ENCODE measurements at regions not wholly inside any gene's neighbourhood (a gene's known extent, or its start where the extent isn't known, plus 50 kb on each side); places are given as distances from the start of the nearest gene placed in this dataset.

- no peak for DNase-seq (ENCODE audit: low spot score)
These were observed 94.5 kb upstream of the ZNF469 start for GRCh38 chr16:88288303-88288702.

- no peak for DNase-seq (ENCODE audit: low spot score)
These were observed 93.8 kb upstream of the ZNF469 start for GRCh38 chr16:88289001-88289400.

- DNase-seq (ENCODE audit: low spot score): no peak
These were observed 93.2 kb upstream of the ZNF469 start for GRCh38 chr16:88289561-88289960.

GRCh38 chr16:88289968-88290401 is 92.8 kb upstream of the ZNF469 start:
- no peak for DNase-seq (ENCODE audit: low spot score)

GRCh38 chr16:88290850-88291830 is 91.6 kb upstream of the ZNF469 start:
- DNase-seq (ENCODE audit: low spot score): no peak

- DNase-seq (ENCODE audit: low spot score): no peak
These were observed 90.5 kb upstream of the ZNF469 start for GRCh38 chr16:88292007-88292970.

- no peak for DNase-seq (ENCODE audit: low spot score)
These were observed 89.7 kb upstream of the ZNF469 start for GRCh38 chr16:88293097-88293496.

- DNase-seq (ENCODE audit: low spot score): no peak
These were observed 86.9 kb upstream of the ZNF469 start for GRCh38 chr16:88295671-88296436.

GRCh38 chr16:88296437-88297177 is 86.2 kb upstream of the ZNF469 start:
- no peak for DNase-seq (ENCODE audit: low spot score)

GRCh38 chr16:88297178-88297720 is 85.5 kb upstream of the ZNF469 start:
- DNase-seq (ENCODE audit: low spot score): no peak

- no peak for DNase-seq (ENCODE audit: low spot score)
These were observed 84.5 kb upstream of the ZNF469 start for GRCh38 chr16:88298181-88298832.

GRCh38 chr16:88298833-88299745 is 83.7 kb upstream of the ZNF469 start:
- no peak for DNase-seq (ENCODE audit: low spot score)

GRCh38 chr16:88299751-88300462 is 82.9 kb upstream of the ZNF469 start:
- no peak for DNase-seq (ENCODE audit: low spot score)

- no peak for DNase-seq (ENCODE audit: low spot score)
These were observed 82.3 kb upstream of the ZNF469 start for GRCh38 chr16:88300463-88300835.

GRCh38 chr16:88301431-88301830 is 81.3 kb upstream of the ZNF469 start:
- DNase-seq (ENCODE audit: low spot score): no peak

GRCh38 chr16:88301886-88302285 is 80.9 kb upstream of the ZNF469 start:
- DNase-seq (ENCODE audit: low spot score): no peak

GRCh38 chr16:88302666-88303065 is 80.1 kb upstream of the ZNF469 start:
- no peak for DNase-seq (ENCODE audit: low spot score)

GRCh38 chr16:88303405-88303804 is 79.4 kb upstream of the ZNF469 start:
- DNase-seq (ENCODE audit: low spot score): no peak

All from COLO829 (cell line).